Liver (tissue), 3 donors: ENCODE measurements at regions not wholly inside any gene's neighbourhood (a gene's known extent, or its start where the extent isn't known, plus 50 kb on each side); places are given as distances from the start of the nearest gene placed in this dataset.

ENCODE experiments used
- EGR1 ChIP-seq, 2 donors: IDR thresholded peaks; 2 replicates each; pipeline ENCODE4 v1.6.1; 2016 to 2018; ENCODE audit warnings: antibody characterized with exemption in 2 of 2, low read depth in 2 of 2
- GABPA ChIP-seq, 2 donors: IDR thresholded peaks in 1 of 2; conservative IDR thresholded peaks in 1 of 2; 2 replicates each; pipeline ENCODE4 v1.6.1; 2016; ENCODE audit warnings: antibody characterized with exemption in 2 of 2, mild to moderate bottlenecking in 1 of 2, moderate library complexity in 1 of 2
- HNF4G ChIP-seq: IDR thresholded peaks from 2 replicates; pipeline ENCODE4 v1.6.1; 2016; ENCODE audit warnings: antibody characterized with exemption
- RAD21 ChIP-seq, 2 donors: IDR thresholded peaks; 2 replicates each; pipeline ENCODE4 v1.6.1; 2016; ENCODE audit warnings: antibody characterized with exemption in 2 of 2, mild to moderate bottlenecking in 2 of 2
- RXRA ChIP-seq, 2 donors: IDR thresholded peaks; 2 replicates each; pipeline ENCODE4 v1.6.1; 2017 to 2018; ENCODE audit warnings: antibody characterized with exemption in 2 of 2, mild to moderate bottlenecking in 1 of 2
- SP1 ChIP-seq: IDR thresholded peaks from 2 replicates; pipeline ENCODE4 v1.6.1; 2018; ENCODE audit warnings: antibody characterized with exemption, mild to moderate bottlenecking
- TAF1 ChIP-seq: conservative IDR thresholded peaks from 2 replicates; pipeline ENCODE4 v1.6.1; 2016; ENCODE audit warnings: antibody characterized with exemption, mild to moderate bottlenecking
- YY1 ChIP-seq: IDR thresholded peaks from 2 replicates; pipeline ENCODE4 v1.6.1; 2016; ENCODE audit warnings: antibody characterized with exemption, mild to moderate bottlenecking
- TF ChIP-seq, protein P1 (sequence below): fragments of 150-350 bp; IDR thresholded peaks from 2 replicates; pipeline ENCODE4 v1.5.1; 2017; ENCODE audit warnings: improper control_type of control experiment, low read depth, low read length; ENCODE audit not compliant: missing input control
- TF ChIP-seq, protein P2 (sequence below): IDR thresholded peaks from 2 replicates; pipeline ENCODE4 v1.6.1; 2016; ENCODE audit warnings: antibody characterized with exemption, mild to moderate bottlenecking
- TF ChIP-seq, protein P3 (sequence below): IDR thresholded peaks from 2 replicates; pipeline ENCODE4 v1.6.1; 2016; ENCODE audit warnings: antibody characterized with exemption
- TF ChIP-seq, protein P4 (sequence below): IDR thresholded peaks from 2 replicates; pipeline ENCODE4 v1.6.1; 2016; ENCODE audit warnings: antibody characterized with exemption
- donor health status: healthy.
- donor health status: healthy.

DNA sequence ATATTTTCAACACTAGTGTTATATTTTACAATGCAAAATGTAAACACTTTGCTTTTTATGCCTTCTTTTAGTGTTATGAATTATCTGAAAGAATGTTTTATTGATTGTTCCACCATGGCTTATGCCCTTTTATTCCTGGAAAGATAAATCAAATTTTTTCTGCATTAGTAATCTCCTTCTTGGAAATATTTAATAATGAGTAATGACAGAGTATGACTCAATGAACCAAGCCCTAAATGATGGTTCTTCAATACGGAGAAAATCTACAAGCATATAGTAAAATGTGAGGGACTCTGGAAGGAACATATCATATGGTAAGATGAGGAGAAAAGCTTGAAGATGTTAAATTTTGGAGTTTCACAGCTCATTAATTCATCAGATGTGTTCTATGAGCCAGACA lies 929.6 kb downstream of the C6orf118 start:
- TF ChIP-seq, protein P1, sequence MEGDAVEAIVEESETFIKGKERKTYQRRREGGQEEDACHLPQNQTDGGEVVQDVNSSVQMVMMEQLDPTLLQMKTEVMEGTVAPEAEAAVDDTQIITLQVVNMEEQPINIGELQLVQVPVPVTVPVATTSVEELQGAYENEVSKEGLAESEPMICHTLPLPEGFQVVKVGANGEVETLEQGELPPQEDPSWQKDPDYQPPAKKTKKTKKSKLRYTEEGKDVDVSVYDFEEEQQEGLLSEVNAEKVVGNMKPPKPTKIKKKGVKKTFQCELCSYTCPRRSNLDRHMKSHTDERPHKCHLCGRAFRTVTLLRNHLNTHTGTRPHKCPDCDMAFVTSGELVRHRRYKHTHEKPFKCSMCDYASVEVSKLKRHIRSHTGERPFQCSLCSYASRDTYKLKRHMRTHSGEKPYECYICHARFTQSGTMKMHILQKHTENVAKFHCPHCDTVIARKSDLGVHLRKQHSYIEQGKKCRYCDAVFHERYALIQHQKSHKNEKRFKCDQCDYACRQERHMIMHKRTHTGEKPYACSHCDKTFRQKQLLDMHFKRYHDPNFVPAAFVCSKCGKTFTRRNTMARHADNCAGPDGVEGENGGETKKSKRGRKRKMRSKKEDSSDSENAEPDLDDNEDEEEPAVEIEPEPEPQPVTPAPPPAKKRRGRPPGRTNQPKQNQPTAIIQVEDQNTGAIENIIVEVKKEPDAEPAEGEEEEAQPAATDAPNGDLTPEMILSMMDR = no peak
- TF ChIP-seq SP1 (no peak), RXRA (IDR thresholded peaks at IDR 0.05) (no peak), YY1 (no peak), TAF1 (no peak), HNF4G (no peak), RAD21 (IDR thresholded peaks at IDR 0.05) (no peak), GABPA (IDR thresholded peaks at IDR 0.05 in 1 of 2, conservative IDR thresholded peaks at IDR 0.05 in 1 of 2) (no peak), EGR1 (IDR thresholded peaks at IDR 0.05; ENCODE audit: low read depth in 2 of 2) (no peak)
- TF ChIP-seq, protein P2, sequence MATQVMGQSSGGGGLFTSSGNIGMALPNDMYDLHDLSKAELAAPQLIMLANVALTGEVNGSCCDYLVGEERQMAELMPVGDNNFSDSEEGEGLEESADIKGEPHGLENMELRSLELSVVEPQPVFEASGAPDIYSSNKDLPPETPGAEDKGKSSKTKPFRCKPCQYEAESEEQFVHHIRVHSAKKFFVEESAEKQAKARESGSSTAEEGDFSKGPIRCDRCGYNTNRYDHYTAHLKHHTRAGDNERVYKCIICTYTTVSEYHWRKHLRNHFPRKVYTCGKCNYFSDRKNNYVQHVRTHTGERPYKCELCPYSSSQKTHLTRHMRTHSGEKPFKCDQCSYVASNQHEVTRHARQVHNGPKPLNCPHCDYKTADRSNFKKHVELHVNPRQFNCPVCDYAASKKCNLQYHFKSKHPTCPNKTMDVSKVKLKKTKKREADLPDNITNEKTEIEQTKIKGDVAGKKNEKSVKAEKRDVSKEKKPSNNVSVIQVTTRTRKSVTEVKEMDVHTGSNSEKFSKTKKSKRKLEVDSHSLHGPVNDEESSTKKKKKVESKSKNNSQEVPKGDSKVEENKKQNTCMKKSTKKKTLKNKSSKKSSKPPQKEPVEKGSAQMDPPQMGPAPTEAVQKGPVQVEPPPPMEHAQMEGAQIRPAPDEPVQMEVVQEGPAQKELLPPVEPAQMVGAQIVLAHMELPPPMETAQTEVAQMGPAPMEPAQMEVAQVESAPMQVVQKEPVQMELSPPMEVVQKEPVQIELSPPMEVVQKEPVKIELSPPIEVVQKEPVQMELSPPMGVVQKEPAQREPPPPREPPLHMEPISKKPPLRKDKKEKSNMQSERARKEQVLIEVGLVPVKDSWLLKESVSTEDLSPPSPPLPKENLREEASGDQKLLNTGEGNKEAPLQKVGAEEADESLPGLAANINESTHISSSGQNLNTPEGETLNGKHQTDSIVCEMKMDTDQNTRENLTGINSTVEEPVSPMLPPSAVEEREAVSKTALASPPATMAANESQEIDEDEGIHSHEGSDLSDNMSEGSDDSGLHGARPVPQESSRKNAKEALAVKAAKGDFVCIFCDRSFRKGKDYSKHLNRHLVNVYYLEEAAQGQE = no peak
- TF ChIP-seq, protein P3, sequence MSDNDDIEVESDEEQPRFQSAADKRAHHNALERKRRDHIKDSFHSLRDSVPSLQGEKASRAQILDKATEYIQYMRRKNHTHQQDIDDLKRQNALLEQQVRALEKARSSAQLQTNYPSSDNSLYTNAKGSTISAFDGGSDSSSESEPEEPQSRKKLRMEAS = no peak
- TF ChIP-seq, protein P4, sequence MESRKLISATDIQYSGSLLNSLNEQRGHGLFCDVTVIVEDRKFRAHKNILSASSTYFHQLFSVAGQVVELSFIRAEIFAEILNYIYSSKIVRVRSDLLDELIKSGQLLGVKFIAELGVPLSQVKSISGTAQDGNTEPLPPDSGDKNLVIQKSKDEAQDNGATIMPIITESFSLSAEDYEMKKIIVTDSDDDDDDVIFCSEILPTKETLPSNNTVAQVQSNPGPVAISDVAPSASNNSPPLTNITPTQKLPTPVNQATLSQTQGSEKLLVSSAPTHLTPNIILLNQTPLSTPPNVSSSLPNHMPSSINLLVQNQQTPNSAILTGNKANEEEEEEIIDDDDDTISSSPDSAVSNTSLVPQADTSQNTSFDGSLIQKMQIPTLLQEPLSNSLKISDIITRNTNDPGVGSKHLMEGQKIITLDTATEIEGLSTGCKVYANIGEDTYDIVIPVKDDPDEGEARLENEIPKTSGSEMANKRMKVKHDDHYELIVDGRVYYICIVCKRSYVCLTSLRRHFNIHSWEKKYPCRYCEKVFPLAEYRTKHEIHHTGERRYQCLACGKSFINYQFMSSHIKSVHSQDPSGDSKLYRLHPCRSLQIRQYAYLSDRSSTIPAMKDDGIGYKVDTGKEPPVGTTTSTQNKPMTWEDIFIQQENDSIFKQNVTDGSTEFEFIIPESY = no peak
